ENCODE measurements at regions not wholly inside any gene's neighbourhood (a gene's known extent, or its start where the extent isn't known, plus 50 kb on each side); places are given as distances from the start of the nearest gene placed in this dataset.

DNA sequence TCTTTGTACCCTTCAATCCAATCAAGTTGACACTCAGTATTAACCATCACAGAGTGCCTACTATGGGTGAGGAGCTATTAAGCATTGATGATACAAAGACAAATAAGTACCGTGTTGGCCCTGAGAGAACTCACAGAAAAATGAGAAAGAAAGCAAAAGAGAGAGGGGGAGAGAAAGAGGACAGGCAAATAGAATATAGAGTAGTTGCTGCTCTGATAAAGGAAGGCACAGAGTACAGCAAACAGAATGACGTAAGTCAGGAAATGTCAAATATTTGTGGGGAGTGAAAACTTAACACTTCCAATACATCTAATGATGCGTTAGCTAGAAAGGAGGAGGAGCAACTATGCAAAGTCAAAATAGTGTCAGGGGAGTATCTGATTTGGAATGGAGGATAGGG, 320.6 kb upstream of the KCNH8 start:
- no peak for DNase-seq (ENCODE audit: low read depth)

DNA sequence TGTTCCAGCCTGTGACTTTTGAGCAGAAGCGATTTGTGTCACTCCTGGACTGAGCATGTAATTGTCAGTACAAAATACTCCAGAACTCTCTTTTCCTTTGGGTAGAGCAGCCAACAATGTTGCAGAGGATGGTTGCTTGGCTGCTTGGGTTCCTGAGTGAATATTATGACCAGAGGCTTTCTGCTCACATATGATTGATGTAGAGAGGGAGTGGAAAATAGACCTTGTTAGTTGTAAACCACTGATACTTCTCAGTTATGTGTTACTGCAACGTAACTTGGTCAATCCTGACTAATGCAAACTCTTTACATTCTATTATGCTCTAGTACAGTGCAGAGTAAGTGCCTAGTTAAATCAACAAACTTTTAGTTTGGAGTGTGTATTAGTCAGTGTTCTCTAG, 322.6 kb upstream of the KCNH8 start:
- DNase-seq (ENCODE audit: low read depth) = no peak

GRCh38 chr3:18813300-18813699, 335.0 kb upstream of the KCNH8 start:
- DNase-seq (ENCODE audit: low read depth) = no peak

GRCh38 chr3:18812316-18812715, 336.0 kb upstream of the KCNH8 start:
- no peak for DNase-seq (ENCODE audit: low read depth)

- DNase-seq (ENCODE audit: low read depth) = no peak
These were observed 338.0 kb upstream of the KCNH8 start for GRCh38 chr3:18810306-18810661.

DNA sequence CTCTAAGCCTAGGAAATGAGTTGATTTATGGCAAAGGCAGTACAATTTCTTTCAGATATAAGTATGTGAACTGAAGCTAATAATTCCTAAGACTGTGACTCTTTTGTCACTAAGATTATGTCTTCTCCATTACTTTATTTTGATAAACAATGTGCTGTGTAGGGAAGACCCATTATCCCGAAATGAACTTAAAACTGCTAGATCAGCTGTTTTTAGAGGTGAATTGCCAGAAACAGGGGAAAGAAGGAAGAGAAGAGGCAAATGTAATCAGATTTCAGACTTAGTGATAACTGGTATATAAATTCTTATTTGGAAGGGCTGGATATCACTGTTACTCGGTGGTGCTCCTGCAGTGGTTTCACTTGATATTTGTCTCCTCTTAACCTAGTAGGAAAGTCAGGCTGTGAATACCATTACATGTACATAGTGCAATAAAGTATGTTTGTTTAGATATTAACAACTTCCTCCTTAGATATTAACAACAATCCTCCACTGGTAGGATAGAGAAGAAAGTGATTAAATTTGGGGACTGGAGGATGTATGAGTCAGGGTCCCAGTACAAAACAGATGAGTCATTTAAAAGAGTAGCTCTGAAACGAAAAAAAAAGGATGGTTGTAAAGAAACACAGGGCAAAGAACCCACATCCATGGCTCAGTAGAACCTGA, 338.5 kb upstream of the KCNH8 start:
- DNase-seq (ENCODE audit: low read depth) = no peak

DNA sequence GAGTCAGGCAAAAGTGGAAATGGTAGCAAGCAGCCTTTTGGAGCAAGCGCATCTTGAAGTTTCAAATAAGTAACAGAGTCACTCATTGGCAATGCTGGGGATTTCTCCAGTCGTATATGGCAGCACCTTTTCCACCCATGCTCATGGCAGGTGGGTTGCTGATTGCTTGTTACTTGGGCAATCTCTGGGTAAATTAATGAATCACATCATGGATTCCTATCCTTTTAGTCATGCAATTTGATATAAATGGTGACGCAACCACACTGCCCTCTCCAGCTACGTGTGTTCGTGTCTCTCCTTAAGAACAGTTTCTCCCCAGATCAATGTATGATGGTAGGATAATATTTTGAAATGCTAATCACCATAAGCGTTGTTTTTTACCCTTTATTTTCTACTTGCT, 339.9 kb upstream of the KCNH8 start:
- DNase-seq (ENCODE audit: low read depth) = no peak

DNA sequence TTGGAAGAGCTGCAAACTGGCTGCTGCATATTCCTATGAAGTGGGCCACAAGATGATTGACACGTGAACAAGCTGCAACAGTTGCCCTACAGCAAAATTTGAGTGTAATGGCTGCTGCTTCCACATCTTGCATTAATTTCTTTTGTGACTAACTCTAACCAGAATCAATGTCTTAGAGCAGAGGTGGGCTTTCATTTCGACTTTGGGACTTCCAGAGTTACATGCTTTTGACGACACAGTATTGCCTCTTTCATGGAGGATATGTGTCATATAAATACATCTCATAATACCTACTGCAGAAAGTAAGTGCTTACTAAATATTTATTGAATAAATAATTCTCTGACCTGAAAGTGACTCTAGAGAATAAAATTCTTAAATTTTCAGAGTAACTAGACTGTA, 340.7 kb upstream of the KCNH8 start:
- DNase-seq (ENCODE audit: low read depth) = no peak

DNA sequence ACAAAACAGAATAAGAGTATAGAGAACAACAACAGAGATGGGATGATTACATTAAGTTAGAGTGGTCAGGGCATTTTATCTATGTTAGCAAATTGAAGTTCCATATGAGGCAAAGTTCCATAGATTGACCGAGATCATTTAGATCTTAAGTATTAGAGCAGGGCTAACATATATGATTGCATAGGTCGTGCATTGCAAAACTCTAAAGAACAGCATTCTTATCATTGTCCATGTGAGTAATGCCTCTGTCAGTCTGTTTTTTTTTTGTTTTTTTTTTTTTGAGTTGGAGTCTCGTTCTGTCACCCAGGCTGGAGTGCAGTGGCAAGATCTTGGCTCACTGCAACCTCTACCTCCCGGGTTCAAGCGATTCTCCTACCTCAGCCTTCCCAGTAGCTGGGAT, 341.7 kb upstream of the KCNH8 start:
- no peak for DNase-seq (ENCODE audit: low read depth)

- DNase-seq (ENCODE audit: low read depth) = no peak
These were observed 350.9 kb upstream of the KCNH8 start for GRCh38 chr3:18797378-18797777.

DNA sequence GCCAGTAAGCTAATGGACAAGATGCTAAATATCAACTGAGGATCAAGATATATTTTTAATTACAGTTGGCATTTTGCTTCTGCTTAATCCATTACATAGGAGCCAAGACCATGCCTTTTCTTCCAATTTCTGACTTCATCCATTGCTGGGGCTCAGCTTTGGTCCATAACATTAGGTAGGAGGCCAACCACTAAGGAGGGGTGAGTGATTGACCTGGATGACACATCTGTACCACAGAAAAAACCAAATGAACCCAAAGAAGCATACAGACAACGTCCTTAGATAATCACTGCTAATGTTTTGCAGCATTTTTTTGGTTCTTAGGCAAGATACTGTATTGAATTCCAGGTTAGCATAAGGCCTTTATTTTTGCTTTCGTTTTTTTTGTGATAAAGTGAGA, 353.2 kb upstream of the KCNH8 start:
- DNase-seq (ENCODE audit: low read depth) = no peak

GRCh38 chr3:18791752-18792151, 356.6 kb upstream of the KCNH8 start:
- DNase-seq (ENCODE audit: low read depth) = no peak

DNA sequence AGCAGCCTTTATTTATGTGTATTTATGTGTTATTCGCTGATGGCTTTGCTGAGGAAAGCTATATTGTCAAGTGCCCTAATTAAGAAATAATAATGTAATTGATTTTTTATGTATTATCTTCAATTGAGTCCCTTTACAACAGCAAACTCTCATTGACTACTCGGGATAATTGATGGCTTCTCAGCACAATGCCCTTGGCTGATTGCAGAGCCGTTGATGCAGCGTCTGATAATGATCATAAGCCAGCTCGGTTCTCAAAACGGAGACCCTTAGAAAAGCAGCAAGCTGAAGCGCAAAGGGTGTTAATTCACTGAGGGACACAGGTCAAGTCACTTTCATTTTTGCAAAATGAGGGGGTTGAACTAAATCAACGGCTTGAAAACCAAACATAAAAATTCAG, 357.1 kb upstream of the KCNH8 start:
- no peak for DNase-seq (ENCODE audit: low read depth)

- DNase-seq (ENCODE audit: low read depth) = no peak
These were observed 357.9 kb upstream of the KCNH8 start for GRCh38 chr3:18790384-18790783.

DNA sequence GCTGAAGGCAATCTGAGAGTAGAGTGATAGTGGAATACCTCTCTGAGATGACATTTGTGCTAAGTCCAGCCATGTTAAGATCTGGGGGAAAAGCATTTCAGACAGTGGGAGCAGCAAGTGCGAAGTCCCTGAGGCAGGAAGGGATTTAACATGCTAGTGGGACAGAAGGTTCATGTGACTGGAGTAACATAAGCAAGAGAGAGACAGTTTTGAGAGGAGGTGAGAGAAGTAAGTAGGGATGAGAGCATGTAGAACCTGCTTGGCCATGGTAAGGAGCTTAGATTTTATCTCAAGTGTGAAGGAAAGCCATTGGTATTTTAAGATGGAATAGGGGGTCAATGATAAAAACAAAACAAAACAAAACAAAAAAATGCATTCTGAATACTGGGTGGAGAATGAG, 358.6 kb upstream of the KCNH8 start:
- DNase-seq (ENCODE audit: low read depth) = no peak

DNA sequence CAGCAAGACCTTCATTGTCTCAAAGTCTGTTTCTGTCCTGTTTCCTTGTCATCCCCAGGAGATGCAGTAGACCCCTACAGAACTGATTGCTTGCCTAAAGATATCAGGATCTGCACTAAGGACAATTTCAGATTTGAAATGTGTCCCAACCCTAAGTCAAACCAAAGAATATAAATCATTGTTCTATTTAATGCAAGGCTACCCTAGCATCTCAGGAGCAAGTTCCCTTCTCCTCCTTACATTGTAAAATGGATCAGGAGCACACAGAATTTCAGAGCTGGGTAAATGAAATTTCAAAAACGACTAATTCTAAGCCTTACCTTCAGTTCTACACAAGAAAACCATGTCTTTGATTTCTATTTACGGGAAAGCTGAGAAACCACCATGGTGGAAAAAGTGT, 360.9 kb upstream of the KCNH8 start:
- no peak for DNase-seq (ENCODE audit: low read depth)

- no peak for DNase-seq (ENCODE audit: low read depth)
These were observed 361.5 kb upstream of the KCNH8 start for GRCh38 chr3:18786650-18787323.

- no peak for DNase-seq (ENCODE audit: low read depth)
These were observed 357.1 kb upstream of the SATB1 start for GRCh38 chr3:18782191-18782590.

DNA sequence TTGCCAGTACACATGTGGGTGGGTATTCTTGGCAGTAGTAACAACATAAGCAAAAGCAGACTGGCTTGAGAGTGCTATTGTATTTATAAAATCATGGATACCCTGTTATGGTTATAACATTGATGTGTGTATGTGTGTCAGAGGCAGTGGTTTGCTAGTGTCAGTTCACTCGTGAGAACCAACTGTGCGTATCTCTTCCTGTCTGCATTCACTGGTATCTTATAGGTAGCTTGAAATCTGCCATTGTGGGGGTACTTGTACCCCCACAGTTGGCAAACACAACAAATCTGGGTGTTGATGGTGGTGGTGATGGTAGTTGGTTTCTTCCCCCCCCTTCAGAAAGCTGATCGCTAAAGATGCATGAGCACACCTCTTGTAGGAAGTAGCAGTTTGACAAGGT, 355.8 kb upstream of the SATB1 start:
- no peak for DNase-seq (ENCODE audit: low read depth)

DNA sequence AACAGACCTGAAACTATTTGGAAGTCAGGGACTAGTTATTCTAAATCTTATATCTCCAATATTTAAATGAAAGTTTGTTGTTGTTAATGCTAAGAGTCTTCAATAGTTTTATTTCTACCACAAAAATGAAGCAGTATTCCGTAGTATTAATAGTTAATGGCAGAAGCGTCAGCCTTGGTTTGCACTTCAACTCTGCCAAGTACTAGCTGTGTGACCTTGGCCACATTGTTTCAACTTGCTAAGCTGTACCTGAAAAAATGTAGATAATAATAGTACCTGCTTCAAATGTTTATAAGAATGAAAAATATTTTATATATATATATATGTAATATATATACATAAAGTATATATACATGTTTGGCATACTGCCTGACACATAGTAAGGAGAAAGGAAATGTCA, 354.6 kb upstream of the SATB1 start:
- DNase-seq (ENCODE audit: low read depth) = no peak

GRCh38 chr3:18778598-18778997, 353.5 kb upstream of the SATB1 start:
- DNase-seq (ENCODE audit: low read depth) = no peak

- DNase-seq (ENCODE audit: low read depth) = no peak
These were observed 353.0 kb upstream of the SATB1 start for GRCh38 chr3:18778094-18778493.

DNA sequence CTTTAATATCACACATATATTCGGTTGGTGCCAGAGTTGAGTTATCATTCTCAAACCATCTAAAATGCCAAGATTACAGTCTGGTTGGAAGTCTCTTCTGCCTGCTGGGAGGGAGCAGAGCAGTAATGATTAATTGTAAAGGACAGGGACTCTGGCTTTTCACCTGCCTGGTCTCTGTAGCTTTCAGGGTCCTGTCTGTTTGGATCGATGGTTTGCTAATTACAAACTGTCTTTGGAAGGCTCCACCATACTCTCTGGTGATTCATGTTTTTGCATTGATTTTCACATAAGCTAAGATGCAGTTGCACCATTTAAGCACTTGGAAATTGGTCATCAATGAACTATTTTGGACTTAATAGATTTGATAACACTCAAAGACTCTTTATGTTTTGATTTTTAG, 350.4 kb upstream of the SATB1 start:
- DNase-seq (ENCODE audit: low read depth) = no peak

DNA sequence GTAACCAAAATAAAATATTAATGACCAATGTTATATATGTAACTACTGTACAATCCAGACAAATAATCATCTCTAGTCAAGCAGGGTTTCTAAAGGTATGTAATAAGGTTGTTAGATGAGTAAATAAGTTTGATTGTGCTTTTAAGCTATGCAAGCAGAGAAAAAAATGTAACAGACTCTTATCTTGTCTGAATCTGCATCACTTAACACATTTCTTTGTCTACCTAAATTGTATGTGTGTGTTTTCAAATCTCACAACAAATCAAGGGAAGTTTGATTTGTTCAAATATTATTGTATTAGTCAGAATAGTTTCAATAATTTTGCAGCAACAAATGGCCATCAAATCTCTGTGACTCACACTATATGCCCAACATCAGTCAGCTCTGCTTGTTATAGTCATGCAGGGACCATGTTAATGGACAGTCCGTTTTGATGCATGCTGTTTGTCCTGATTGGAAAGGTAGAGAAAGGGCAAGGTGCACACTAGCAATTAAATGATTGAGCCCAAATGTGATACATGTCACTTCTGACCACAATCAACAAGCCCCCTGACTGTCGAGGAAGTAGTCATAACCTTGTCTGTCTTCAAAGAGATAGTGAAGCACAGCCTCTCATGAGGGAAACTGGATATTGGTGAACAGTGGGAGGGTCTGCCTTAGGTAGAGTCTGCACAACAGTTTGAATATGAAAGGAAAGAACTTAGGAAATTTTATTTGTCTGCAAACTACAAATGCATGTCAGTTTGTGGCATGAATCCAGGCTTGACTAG, 349.4 kb upstream of the SATB1 start:
- no peak for DNase-seq (ENCODE audit: low read depth)
